ENCODE measurements at regions not wholly inside any gene's neighbourhood (a gene's known extent, or its start where the extent isn't known, plus 50 kb on each side); places are given as distances from the start of the nearest gene placed in this dataset.
A peak's percentile ranks its signal among the peaks of the same experiment; 100 is the strongest.

GRCh38 chr2:123953846-123954245, 71.2 kb upstream of the CNTNAP5 start:
- DNase-seq (ENCODE audit: low read depth), result peak; percentile 12
- TF ChIP-seq POLR2A (IDR thresholded peaks at IDR 0.05; ENCODE audit: extremely low read depth, insufficient read length) (no peak), CTCF (IDR thresholded peaks at IDR 0.05; ENCODE audit: low read depth, low read length) (no peak), MYC (IDR thresholded peaks at IDR 0.05; ENCODE audit: low read depth, low read length) (no peak)
- TF ChIP-seq, protein P1, sequence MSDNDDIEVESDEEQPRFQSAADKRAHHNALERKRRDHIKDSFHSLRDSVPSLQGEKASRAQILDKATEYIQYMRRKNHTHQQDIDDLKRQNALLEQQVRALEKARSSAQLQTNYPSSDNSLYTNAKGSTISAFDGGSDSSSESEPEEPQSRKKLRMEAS (IDR thresholded peaks at IDR 0.05; ENCODE audit: low read depth, low read length), result no peak
- no peak overlapping the region for H3K4me3 ChIP-seq (ENCODE audit: low read depth, low read length)

- no peak overlapping the region for H3K4me3 ChIP-seq (ENCODE audit: low read depth, low read length)
- DNase-seq (ENCODE audit: low read depth), result no peak
- TF ChIP-seq, protein P1 (IDR thresholded peaks at IDR 0.05; ENCODE audit: low read depth, low read length), result no peak
- TF ChIP-seq CTCF (IDR thresholded peaks at IDR 0.05; ENCODE audit: low read depth, low read length) (no peak), POLR2A (IDR thresholded peaks at IDR 0.05; ENCODE audit: extremely low read depth, insufficient read length) (no peak), MYC (IDR thresholded peaks at IDR 0.05; ENCODE audit: low read depth, low read length) (no peak)
Measured at GRCh38 chr2:123958011-123958410, 67.1 kb upstream of the CNTNAP5 start.

DNA sequence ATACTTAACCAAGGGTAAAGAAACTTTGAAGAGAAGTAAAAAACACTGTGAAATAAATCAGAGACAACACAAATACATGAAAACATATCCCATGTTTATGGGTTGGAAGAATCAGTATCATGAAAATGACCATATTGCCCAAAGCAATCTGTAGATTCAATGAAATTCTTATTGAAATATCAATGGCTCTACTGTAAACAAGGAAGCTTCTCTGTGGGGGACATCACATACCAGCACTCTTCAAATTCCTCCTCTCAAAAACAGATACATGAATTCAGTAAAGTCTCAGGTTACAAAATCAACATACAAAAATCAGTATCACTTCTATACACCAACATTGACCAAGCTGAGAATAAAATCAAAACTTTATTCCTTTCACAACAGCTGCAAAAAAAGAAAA, 63.5 kb upstream of the CNTNAP5 start:
- DNase-seq (ENCODE audit: low read depth), result no peak
- H3K4me3 ChIP-seq (ENCODE audit: low read depth, low read length), result no peak overlapping the region
- TF ChIP-seq, protein P1 (IDR thresholded peaks at IDR 0.05; ENCODE audit: low read depth, low read length), result no peak

- no peak overlapping the region for H3K4me3 ChIP-seq (ENCODE audit: low read depth, low read length)
- no peak for DNase-seq (ENCODE audit: low read depth)
- TF ChIP-seq MYC (IDR thresholded peaks at IDR 0.05; ENCODE audit: low read depth, low read length) (no peak), POLR2A (IDR thresholded peaks at IDR 0.05; ENCODE audit: extremely low read depth, insufficient read length) (no peak), CTCF (IDR thresholded peaks at IDR 0.05; ENCODE audit: low read depth, low read length) (no peak)
- TF ChIP-seq, protein P1 (IDR thresholded peaks at IDR 0.05; ENCODE audit: low read depth, low read length), result no peak
Measured at GRCh38 chr2:123971564-123972318, 53.3 kb upstream of the CNTNAP5 start.

All from NB4 (cell line).